GM18502 (cell line): ENCODE measurements at regions not wholly inside any gene's neighbourhood (a gene's known extent, or its start where the extent isn't known, plus 50 kb on each side); places are given as distances from the start of the nearest gene placed in this dataset.

Experiments used
- ATAC-seq: cut with Tn5 transposase; IDR thresholded peaks from one replicate; pipeline ENCODE4 v1.9.1; 2021; ENCODE audit warnings: mild to moderate bottlenecking; ENCODE audit not compliant: unreplicated experiment, poor library complexity

DNA sequence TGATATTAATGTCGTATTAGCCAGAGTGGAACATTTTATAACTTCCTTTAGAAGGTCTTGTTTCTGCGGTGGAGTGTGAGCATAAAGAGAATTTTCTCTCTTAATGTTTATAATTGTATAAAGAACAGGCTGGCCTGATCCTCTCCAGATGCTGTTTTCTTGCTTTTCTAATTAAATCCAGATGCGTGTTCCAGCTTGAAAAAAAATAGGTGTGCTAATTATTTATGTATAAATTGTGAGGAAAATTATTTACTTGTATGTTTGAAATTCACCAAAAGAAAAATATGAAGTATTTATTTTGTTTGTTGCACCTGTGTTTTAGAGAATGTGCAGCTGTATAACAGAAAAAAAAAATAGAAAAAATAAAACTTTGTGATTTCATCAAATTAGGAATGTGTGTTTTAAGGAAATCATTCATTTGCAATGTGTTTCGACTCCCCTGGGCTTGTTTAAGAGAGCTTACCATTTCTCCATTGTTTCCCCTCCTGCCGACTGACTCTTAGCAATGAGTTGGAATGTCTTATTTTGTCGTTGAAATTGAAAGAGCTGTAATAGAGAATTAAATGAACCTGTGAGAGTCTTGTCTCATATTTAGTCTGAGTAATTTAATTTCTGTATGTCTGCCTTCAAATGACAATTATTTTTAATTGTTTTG lies 220.1 kb upstream of the NXPH2 start:
- no peak for ATAC-seq

DNA sequence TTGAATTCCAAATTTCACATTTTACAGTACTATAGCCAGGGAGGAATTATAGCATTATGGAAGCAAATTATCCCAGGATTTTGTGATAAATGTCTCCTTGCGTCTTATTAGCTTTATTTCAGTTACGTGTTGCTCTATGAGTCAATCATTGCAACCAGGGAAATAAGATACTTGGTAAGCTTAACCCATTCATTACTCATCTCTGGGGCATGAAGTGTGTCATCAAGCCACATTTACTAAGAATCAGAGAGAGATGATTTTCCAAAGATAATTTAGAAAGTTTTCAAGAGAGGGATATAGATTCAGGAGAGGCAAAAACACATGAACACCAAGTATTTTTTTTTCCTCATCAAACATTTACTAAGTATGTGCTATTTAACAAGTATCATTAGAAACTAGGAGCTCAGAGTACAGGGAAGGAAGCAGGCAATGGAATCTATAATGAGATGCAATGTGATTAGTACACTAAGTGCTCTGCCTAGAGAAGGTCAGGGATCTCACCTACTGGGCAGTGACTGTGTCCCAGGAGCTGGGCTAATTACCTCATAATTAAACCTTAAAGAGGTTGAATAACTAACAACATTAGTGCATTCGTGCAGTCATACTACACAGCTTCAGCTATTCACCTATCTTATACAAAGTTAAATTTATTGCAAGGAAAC lies 217.8 kb upstream of the NXPH2 start:
- no peak for ATAC-seq

DNA sequence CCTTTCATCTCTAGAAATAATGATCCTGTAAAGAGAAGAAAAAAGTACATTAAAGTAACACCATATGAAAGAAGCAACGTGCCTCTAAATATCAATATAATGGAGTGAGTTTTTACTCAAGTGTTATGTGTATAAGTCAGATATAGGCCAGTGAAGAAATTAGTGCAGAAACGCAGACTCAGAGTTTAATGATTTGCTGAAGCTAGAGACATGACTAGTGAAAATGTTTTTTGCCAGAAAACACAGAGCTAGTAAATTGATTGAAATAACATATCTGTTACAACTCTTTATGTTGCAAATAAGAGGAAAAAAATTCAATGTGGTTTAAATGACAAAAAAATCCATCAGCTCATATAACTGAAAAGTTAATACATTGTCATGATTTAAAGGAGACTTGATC lies 217.2 kb upstream of the NXPH2 start:
- ATAC-seq: no peak

DNA sequence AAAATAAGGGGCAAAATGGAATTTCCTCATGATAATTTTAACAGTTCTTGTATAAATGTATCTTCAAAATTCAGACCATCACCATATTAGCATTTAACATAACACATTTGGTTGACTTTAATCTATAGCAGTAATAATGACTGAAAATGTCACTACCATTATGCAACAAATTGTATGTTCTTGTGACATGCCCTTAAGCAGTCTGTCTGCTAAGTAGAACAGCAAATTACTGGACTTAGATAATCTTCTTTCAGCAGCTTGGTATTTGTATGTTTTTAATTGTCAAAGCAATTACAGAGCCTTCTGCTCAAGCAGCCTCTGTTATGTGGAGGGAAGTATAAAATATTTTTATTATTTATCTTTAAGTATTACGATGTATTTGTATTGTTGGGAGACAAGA lies 214.3 kb upstream of the NXPH2 start:
- ATAC-seq: no peak

- no peak for ATAC-seq
Observed at GRCh38 chr2:138985881-138986280, 205.7 kb upstream of the NXPH2 start.

DNA sequence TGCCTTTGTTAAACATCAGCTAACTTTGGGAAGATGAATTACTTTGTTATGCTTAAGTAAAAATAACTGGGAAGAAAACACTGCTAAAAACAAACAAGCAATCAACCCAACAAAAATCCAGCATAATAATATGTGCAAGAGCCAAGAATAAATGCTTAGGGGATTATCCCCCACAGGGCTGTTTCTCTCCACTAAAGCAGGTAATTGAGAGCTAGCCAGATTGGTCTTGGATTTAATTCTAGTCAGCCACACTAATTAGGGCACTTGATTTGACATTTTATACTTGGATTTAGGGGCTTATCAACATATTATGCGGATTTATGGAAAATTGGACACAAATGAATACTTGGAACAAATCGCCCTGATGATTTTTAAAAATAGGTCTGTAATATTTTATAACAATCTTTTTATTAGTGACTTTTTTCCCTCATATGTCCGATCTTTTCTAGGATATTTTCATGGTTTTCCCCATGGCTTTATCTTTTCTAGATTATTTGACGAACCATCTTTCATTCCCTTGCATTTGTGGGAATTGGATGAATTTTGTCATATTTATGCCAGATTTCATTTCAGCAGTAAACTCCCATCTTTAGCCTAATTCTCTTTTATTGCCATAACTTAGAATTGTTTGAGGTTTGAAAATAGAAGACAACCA lies 199.1 kb upstream of the NXPH2 start:
- ATAC-seq: no peak

DNA sequence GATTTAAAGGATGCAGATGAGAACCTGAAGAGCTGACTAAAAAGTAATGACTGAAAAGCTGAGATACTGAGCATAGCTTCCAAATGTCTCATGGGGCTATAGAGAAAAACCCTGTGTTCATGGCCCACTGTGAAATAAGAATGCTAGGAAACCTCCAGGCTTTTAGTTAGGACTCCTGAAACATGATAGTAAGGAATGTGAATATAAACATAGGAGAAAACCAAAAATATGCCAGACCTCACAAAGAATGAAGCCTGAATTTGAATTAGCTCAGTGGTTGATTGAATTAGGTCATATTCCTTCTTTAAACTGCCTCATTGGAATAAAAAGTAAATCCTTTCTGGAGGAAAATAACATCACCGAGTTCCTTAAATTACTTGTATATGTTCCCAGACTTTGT lies 194.5 kb upstream of the NXPH2 start:
- ATAC-seq: no peak

DNA sequence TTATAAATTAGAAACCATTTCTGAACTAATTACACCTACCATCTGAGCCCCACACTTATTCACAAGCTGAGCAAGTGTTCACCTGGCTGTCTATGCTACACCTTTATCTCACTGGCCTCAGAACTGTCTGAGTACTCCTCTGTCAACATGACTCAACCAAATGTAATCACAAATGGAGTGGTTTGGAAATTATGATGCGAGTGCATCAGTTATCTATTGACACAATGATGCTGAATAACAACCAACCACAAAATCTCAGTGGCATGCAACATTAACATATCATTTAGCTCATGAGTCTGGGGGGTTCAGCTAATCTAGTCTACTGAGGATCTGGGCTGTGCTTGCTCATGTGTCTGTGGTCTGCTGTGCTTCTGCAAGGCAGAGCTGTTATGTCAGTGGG lies 184.2 kb upstream of the NXPH2 start:
- ATAC-seq: no peak

GRCh38 chr2:138962686-138963085 lies 182.5 kb upstream of the NXPH2 start:
- ATAC-seq: no peak

- ATAC-seq: no peak
Observed at GRCh38 chr2:138960191-138960590, 180.0 kb upstream of the NXPH2 start.

GRCh38 chr2:138959031-138959430 lies 178.8 kb upstream of the NXPH2 start:
- no peak for ATAC-seq

- ATAC-seq: no peak
Observed at GRCh38 chr2:138956116-138956515, 175.9 kb upstream of the NXPH2 start.

GRCh38 chr2:138950486-138950885 lies 170.3 kb upstream of the NXPH2 start:
- no peak for ATAC-seq

DNA sequence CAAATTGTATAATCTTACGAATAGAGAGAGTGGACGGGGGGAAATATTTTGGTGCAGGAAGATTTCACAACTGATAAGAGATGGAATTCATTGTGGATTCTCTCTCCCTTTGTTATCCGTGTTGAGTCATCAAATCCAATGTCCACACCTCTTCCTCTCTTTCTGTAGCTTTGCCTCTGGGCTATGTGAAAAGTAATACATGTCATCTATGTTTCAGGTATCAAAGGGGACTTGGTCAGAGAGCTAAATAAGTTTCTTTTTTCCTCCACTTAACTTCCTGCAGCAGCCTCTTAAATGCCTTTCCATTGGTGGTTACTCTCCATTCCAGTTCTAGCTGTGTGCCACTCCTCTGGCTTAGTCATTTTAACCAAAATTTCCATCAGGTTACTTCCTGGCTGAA lies 169.3 kb upstream of the NXPH2 start:
- no peak for ATAC-seq

DNA sequence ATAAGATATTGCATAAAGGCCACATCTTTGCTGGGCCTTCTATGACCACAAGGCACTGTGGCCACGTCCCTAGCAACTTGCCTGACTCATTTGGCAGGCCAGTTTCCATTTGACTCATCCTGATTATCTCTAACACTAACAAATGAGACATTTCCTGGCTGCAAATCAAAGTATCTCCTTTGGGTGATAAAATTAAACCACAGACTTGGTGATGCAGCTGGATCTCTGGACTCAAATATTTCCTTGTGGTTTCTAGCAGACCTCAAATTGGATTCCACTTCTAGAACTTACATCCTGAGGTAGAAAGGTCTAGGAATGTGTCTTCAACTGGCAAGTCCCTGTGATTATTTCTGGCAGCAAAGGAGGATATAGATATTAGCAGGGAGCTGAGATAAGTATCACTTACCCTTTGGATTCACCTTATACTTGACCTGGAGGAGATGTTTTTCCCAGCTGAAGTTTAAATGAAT lies 167.9 kb upstream of the NXPH2 start:
- ATAC-seq: peak; percentile 92

DNA sequence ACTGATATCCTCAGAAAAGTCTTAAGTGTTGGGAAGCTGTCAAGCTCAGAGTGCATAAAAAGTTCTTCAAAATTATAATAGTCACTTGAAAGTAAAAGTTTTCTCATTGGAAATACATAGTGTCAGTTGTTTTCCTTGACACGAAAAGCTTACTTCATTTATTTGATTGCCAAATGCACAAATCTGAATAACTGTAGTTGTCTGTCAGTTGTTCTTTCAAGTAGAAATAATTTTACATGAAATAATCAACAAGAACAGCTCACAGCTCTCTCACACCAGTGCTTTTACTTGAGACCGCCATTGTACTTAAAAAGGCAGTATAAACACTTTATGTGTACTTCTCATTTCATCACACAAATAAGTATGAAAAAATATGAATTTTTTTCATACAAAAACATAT lies 163.3 kb upstream of the NXPH2 start:
- ATAC-seq: no peak

- ATAC-seq: no peak
Observed at GRCh38 chr2:138942466-138942865, 162.3 kb upstream of the NXPH2 start.

- ATAC-seq: no peak
Observed at GRCh38 chr2:138931284-138932256, 151.4 kb upstream of the NXPH2 start.

DNA sequence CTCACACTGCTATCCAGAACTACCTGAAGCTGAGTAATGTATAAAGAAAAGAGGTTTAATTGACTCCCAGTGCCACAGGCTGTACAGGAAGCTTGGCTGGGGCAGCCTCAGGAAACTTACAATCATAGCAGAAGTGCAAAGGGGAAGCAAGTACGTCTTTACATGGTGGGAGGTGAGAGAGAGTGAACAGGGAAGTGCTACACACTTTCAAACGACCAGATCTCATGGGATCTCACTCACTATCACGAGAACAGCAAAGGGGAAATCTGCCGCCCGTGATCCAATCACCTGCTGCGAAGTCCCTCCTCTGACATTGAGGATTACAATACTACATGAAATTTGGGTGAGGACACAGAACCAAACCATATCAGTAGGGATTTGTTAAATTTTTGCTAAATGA lies 150.4 kb upstream of the NXPH2 start:
- ATAC-seq: no peak

- ATAC-seq: no peak
Observed at GRCh38 chr2:138928374-138929021, 148.3 kb upstream of the NXPH2 start.
